ENCODE measurements at regions not wholly inside any gene's neighbourhood (a gene's known extent, or its start where the extent isn't known, plus 50 kb on each side); places are given as distances from the start of the nearest gene placed in this dataset.

DNA sequence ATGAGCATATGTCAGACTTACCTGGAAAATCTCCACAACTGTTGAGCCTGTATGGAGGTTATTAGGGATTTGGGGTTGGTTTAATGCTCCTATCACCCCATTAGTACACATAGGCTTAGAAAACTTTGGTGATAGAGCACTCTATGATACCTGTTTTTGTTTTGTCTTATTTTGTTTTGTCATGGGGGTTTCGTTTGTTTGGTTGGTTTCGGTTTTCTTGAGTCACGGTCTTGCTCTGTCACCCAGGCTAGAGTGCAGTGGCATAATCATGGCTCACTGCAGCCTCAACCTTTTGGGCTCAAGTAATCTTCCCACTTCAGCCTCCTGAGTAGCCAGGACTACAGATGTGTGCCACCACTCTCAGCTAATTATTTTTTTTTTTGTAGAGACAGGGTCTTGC is 70.0 kb downstream of the MZT1 start:
- H3K4me1 Mint-ChIP-seq (ENCODE audit: unreplicated experiment): peaks cover 1% of the 10 kb centered on the region
- no peaks in the 10 kb centered on the region for H3K9me3 Mint-ChIP-seq (ENCODE audit: unreplicated experiment)
- H3K36me3 Mint-ChIP-seq (ENCODE audit: unreplicated experiment): no peaks in the 10 kb centered on the region
- DNase-seq (ENCODE audit: extremely low spot score, unreplicated experiment): no peak
- TF ChIP-seq, protein P1, sequence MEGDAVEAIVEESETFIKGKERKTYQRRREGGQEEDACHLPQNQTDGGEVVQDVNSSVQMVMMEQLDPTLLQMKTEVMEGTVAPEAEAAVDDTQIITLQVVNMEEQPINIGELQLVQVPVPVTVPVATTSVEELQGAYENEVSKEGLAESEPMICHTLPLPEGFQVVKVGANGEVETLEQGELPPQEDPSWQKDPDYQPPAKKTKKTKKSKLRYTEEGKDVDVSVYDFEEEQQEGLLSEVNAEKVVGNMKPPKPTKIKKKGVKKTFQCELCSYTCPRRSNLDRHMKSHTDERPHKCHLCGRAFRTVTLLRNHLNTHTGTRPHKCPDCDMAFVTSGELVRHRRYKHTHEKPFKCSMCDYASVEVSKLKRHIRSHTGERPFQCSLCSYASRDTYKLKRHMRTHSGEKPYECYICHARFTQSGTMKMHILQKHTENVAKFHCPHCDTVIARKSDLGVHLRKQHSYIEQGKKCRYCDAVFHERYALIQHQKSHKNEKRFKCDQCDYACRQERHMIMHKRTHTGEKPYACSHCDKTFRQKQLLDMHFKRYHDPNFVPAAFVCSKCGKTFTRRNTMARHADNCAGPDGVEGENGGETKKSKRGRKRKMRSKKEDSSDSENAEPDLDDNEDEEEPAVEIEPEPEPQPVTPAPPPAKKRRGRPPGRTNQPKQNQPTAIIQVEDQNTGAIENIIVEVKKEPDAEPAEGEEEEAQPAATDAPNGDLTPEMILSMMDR (IDR thresholded peaks at IDR 0.05): no peak
- peaks cover 22% of the 10 kb centered on the region for H3K27me3 Mint-ChIP-seq (ENCODE audit: unreplicated experiment)
- no peak overlapping the region for H3K27ac Mint-ChIP-seq (ENCODE audit: unreplicated experiment)
- H3K4me3 Mint-ChIP-seq (ENCODE audit: unreplicated experiment): no peak overlapping the region

GRCh38 chr13:72656357-72656756 is 71.1 kb downstream of the MZT1 start:
- Mint-ChIP-seq H3K36me3 (ENCODE audit: unreplicated experiment) (no peaks in the 10 kb centered on the region), H3K9me3 (ENCODE audit: unreplicated experiment) (no peaks in the 10 kb centered on the region), H3K27ac (ENCODE audit: unreplicated experiment) (no peak overlapping the region), H3K4me3 (ENCODE audit: unreplicated experiment) (no peak overlapping the region), H3K4me1 (ENCODE audit: unreplicated experiment) (peaks cover 1% of the 10 kb centered on the region), H3K27me3 (ENCODE audit: unreplicated experiment) (peaks cover 20% of the 10 kb centered on the region)
- no peak for DNase-seq (ENCODE audit: extremely low spot score, unreplicated experiment)
- TF ChIP-seq, protein P1 (IDR thresholded peaks at IDR 0.05): no peak

DNA sequence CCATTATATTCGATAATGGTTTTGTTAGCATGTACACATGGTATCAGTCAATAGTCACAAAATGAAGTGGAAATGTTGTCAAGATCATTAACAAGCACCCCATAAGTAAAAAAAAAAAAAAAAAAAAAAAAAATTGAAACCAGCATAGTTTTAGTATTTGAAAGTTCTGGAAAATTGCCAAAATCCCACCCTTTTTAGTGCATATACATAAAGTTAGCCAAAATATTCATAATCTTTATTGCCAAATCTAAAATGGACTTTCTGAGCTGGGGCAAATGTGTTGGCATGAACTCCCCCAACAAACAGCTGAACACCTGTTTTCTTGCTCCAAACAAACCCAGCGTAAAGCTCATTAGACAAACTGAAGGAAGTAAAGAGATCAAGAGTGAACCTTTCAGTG is 73.9 kb downstream of the MZT1 start:
- TF ChIP-seq, protein P1 (IDR thresholded peaks at IDR 0.05): no peak
- peaks cover 33% of the 10 kb centered on the region for H3K27me3 Mint-ChIP-seq (ENCODE audit: unreplicated experiment)
- H3K36me3 Mint-ChIP-seq (ENCODE audit: unreplicated experiment): no peaks in the 10 kb centered on the region
- H3K4me3 Mint-ChIP-seq (ENCODE audit: unreplicated experiment): no peak overlapping the region
- DNase-seq (ENCODE audit: extremely low spot score, unreplicated experiment): no peak
- no peaks in the 10 kb centered on the region for H3K9me3 Mint-ChIP-seq (ENCODE audit: unreplicated experiment)
- H3K27ac Mint-ChIP-seq (ENCODE audit: unreplicated experiment): no peak overlapping the region
- H3K4me1 Mint-ChIP-seq (ENCODE audit: unreplicated experiment): peaks cover 1% of the 10 kb centered on the region

DNA sequence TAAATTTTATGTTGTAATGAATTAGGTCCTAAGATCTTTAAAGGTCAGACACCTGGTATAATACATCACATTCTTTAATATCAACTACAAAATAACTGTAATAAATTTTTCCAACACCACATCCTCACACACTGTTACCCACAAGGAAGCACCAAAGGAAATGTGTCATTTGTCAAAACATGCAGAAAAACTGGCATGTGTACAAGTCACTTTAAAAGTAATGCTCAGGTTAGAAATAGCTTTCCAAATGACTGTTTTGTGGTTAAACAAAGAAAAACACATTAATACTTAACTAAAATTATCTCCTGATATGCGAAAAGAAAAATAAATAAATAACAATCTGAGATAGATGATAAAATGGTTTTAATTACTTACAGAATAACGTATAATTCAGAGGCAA is 74.7 kb downstream of the MZT1 start:
- Mint-ChIP-seq H3K36me3 (ENCODE audit: unreplicated experiment) (no peaks in the 10 kb centered on the region), H3K9me3 (ENCODE audit: unreplicated experiment) (no peaks in the 10 kb centered on the region), H3K4me1 (ENCODE audit: unreplicated experiment) (peaks cover 1% of the 10 kb centered on the region), H3K27ac (ENCODE audit: unreplicated experiment) (no peak overlapping the region), H3K27me3 (ENCODE audit: unreplicated experiment) (peaks cover 34% of the 10 kb centered on the region), H3K4me3 (ENCODE audit: unreplicated experiment) (no peak overlapping the region)
- TF ChIP-seq, protein P1 (IDR thresholded peaks at IDR 0.05): no peak
- no peak for DNase-seq (ENCODE audit: extremely low spot score, unreplicated experiment)

DNA sequence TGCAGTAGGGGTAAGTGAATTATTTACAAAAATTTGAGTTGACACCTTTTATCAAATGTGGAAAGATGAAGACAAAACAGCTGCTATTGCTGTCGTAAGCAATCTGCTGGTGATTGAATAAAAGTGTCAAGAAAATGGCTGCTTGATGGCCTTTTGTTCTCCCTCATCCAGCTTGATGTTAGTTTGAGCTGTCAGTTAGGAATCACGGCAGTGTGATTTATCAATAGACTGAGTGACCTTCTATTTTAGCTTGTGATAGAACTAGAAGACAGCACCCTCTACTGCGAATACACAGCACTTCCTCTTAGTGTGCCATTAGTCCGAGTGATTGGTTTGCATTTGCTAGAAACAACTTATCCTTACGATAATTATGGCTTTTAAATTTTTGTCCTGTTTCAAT is 76.3 kb downstream of the MZT1 start:
- TF ChIP-seq, protein P1 (IDR thresholded peaks at IDR 0.05): peak; percentile 22
- Mint-ChIP-seq H3K4me3 (ENCODE audit: unreplicated experiment) (no peak overlapping the region), H3K4me1 (ENCODE audit: unreplicated experiment) (peaks cover 1% of the 10 kb centered on the region), H3K27ac (ENCODE audit: unreplicated experiment) (no peak overlapping the region), H3K27me3 (ENCODE audit: unreplicated experiment) (peaks cover 45% of the 10 kb centered on the region), H3K36me3 (ENCODE audit: unreplicated experiment) (no peaks in the 10 kb centered on the region), H3K9me3 (ENCODE audit: unreplicated experiment) (no peaks in the 10 kb centered on the region)
- DNase-seq (ENCODE audit: extremely low spot score, unreplicated experiment): no peak

Data from osteocyte (in vitro differentiated cells).